ENCODE measurements at regions not wholly inside any gene's neighbourhood (a gene's known extent, or its start where the extent isn't known, plus 50 kb on each side); places are given as distances from the start of the nearest gene placed in this dataset.

DNA sequence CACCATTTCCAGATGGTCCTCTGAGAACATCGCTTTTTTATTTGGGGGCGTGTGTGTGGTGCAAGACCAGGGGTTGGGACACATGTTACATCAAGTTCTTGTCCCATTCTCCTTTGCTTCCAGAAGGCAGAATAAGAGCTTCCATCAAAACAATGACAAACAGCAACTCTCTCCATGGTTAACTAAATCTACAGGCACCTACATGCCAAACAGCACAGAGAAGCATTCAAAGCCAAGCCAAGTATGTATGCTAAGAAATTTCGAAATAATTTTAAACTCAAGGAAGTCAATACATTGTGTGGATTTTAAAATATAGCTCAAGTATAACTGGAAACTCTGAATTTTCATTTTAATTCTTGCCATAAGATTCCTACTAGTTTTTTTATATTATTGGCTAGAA is 105.6 kb downstream of the SEC61B start:
- DNase-seq (ENCODE audit: low read depth), result no peak

DNA sequence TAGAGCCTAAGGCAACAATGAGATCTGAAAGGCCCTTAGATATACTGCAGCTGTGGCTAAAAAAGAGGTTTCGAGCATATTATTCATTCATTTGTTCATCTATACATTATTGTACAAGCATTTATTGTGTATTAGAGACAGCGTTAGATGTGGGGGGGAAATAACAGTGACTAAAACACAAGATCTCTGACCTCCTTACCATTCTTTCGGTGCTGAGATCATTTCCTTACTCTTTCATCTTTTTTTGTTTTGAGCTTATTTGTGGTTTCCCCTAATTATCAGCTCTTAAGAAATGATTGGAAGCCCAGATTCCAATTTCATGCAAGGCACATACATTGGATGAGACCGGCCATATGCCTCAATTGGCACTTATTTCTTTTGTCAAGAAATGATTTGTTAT is 113.2 kb downstream of the SEC61B start:
- DNase-seq (ENCODE audit: low read depth), result no peak

DNA sequence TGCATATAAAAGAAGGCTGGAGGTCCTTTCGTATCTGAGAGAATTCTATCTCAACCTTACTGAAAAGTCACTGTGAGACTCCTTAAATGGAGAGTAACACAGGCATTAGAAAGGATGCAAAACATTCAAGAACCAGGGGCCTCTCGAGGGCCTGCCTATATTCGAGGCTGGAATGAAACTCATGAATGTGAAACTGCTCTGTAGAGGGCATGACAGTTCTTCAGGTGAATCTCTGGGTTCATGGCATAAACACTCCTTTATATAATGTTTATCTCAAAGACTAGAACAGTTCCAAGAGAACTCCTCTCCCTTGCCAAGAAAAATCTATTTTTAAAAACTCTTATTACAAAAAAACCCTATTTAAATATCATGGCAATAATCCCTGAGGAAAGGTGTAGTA is 113.9 kb downstream of the SEC61B start:
- DNase-seq (ENCODE audit: low read depth), result no peak

DNA sequence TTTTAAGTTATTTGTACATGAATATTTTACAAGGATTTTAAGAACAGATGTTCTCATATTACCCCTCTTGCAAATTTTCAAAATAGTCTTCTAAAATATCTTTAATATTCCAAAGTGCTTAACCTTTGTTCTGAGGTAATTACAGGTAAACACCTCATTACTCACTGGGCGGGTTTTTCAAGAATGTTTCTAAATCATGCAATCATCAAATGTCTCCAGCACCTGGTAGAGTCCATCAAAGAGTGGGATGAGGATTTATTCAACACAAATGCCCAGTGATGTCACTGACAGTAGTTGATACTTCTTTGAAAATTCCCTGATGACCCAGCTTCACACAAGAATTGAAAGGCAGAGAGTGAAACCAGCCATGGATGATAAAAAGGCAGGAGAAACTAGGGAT is 114.4 kb downstream of the SEC61B start:
- DNase-seq (ENCODE audit: low read depth), result no peak

DNA sequence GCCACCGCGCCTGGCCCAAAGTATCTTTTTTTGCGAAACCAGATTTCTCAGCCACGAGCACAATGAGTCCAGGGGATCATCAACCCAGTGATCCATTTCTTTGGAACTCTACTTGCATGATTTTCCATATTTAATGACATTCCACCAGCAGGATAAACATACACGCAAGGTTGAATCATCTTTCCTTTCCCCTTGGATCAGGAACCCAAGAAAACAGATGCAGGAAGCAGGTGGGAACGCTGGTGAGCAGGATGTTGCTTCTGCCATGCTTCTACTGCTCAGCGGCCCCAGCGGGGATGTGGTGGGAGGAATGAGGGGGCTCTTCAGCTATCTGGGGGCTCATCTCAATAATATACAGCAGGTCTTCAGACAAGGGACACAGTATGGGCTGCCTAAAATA is 118.2 kb downstream of the SEC61B start:
- DNase-seq (ENCODE audit: low read depth), result no peak

DNA sequence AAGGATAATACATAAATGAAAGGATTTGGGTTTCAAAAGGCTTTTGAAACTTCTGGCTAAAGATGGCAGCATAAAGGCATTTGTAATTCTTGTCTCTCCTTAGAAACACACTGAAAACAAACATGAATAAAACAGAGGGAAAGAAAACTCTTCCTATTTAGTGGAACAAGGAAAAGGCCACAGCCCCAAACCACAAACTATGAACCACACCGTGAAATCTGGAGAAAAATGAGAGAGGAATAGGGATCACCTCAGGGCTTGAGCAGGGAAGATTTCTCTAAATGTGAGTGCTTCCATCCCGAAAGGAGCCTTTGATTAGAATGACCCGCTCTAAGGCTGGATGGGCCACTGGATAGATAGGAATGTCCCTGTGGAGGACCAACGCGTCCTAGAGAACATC is 119.6 kb downstream of the SEC61B start:
- no peak for DNase-seq (ENCODE audit: low read depth)

DNA sequence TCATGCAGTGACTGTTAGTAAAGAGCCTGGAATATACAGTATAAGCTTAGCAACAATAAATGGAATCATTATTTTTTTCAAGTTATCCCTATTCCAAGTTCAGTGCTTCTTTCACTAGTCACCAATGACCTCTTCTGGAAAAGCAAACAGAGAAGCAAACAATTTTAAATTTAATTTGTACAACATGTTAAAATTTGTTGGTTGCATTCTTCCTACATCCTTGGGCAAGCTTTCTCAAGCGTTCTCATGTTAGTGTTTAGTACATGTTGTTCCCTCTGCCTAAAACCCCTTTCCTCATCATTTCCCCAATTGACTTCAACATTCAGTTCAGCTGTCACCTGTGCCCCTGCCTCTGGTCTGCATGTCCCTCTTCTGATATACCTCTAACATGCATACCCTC is 123.4 kb downstream of the SEC61B start:
- DNase-seq (ENCODE audit: low read depth), result no peak

DNA sequence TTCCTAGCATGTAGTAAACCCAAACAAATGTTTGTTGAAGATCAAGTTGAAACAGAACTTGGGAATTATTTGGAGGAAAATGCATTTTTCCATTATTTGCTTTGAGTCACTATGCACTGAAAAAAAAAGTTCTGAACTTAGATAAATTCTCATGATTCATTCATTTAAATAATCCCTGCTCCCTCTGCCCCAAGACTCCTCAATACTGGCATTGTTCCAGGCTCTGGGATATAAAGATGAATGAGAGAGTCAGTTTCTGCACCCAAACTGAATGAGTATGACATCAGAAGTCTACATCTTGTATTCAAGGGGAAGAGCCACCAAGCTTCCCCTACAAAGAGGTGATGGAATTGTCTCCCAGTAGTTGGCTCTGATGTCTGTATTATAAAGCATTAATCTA is 123.9 kb downstream of the SEC61B start:
- DNase-seq (ENCODE audit: low read depth), result no peak

DNA sequence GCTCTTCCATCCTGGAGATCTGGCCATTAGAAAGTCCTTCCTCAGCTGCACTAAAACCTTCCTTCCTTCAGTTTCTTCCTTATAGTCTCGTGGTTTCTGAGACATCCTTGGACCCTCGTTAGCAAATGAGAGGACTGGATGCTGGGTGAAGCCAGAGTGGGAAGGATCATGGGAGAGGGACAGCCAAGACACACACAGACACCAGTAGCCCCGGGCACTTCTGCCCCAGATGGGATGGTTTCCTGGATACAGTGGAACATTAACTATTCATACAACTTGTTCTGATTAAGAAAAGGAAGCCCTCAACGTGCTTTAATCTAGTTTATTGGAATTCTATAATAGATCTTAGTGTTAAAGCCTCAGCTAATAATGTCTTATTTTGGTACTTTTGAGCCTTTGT is 125.5 kb downstream of the SEC61B start:
- no peak for DNase-seq (ENCODE audit: low read depth)

DNA sequence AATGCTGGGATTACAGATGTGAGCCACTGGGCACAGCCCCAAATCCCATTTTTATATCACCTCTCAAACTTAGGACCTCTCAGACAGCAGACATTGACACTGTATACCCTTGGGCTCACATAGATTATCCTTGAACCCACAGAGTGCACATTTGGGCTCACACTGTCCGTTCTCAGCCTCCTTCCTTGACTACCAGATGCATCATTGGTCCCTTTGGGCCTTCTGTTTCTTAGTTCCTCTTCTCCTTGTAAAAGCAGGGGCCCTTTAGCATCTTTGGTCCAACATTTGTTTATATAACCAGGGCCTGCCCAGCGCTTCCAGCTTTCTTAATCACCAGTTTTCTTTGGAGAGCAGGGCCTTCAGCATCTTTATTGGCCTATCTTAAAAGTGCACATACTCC is 126.2 kb downstream of the SEC61B start:
- DNase-seq (ENCODE audit: low read depth), result no peak

DNA sequence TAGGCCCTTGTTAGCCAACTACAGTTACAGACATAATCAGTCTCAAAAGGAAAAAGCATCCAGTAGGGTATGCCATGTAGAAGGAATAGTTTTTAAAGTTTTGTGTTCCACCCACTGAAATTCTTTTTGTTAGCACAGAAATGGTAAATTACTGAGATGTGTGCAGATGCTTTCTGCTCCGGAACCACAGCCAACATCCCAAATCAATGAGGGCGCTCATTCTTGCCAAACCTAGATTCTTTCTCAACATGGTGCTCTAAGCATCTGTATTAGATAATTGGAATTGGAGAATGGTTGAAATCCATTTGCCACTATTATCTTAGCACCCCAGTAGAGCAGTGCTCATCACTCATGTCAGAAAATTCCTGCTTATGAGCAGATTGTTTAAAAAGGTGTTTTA is 127.8 kb downstream of the SEC61B start:
- no peak for DNase-seq (ENCODE audit: low read depth)

DNA sequence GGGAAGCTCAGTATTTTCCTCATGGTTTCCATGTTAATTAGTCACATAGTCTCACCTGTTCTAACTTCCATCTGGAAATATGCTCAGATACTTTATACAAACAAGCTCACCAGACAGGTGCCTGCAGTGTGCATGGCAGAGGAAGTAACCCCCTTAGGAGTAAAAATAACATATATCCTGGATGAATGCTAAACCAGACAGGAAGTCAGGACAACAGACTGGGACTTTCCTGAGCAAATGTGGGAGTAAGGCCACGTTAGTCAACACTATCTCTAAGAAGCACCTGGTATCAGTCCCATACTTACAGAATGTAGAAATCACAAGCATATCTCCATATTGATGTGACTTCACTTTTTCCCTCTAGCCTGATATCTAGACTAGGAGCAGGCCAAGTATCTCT is 128.4 kb downstream of the SEC61B start:
- DNase-seq (ENCODE audit: low read depth), result no peak

DNA sequence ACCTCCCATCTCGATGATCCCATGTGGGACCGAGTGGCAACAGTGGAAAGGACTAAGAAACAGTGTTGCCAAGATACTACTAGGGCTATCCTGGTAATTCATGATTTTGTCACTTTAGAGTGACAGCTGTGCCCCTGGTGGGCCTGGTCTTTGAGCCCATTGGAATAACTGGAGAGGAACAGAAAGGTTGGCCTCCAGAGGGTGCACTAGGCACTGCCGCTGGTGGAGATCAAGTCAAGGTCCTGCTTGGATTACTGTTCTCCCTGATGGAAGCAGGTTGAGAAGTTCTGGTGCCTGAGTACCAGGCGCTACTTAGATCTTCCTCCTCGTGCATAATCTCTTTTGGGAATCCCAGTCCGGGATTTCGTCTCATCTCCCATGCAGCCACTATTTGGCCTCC is 129.6 kb downstream of the SEC61B start:
- DNase-seq (ENCODE audit: low read depth), result no peak

DNA sequence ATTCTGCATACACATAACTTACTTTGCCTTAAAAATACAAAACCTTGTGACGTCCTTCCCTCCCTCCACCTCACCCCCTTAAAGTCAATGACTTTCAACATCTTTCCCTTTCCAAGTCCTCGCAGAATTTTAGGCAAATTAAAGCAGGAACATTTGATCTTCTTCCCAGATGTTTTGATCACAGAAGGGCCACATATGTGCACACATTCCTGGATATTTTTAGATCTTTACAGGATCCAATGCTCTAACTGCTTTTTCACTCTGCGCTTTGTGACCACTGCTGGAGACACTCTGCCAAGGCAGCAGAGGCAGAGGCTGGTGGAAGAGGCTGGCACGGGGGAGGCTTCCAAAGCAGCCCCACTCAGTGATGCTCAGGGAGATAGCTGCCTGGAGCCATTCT is 130.7 kb downstream of the SEC61B start:
- DNase-seq (ENCODE audit: low read depth), result peak; percentile 53

DNA sequence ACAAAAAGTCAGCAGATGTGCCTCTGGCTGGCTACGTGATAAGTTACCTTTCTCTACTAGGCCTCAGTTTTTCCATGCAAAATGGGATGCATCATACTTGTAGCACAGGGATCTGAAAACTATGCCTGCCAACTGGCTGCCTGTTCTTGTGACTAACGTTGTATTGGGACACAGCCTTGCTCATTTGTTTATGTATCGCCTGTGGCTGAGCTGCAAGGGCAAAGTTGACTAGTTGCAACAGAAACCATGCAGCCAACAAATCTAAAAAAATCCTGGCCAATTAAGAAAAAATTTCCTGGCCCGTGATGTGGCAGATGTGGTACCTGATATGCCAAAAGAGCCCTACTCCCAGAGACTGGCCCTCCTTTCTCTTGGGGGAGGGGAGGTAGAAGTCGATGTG is 131.3 kb downstream of the SEC61B start:
- peak; percentile 94 for DNase-seq (ENCODE audit: low read depth)

DNA sequence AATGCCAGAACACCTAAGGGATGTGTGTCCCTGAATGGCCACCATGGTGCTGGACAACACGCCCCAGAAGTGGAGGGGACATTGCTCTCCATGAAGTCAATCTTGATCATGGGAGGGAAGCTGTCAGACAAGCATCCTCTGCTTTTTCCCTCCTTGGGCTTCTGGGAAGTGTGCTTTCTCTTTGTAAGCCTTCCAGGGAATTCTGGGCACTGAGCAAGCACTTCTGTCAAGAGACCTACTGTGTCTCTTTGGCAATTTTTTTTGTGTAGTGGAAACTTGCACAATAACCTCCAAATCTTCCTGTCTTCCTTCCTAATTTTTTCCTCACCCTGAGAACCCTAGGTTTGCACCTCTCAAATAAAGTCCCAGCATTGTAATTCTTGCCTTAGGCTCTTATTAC is 132.0 kb downstream of the SEC61B start:
- no peak for DNase-seq (ENCODE audit: low read depth)

DNA sequence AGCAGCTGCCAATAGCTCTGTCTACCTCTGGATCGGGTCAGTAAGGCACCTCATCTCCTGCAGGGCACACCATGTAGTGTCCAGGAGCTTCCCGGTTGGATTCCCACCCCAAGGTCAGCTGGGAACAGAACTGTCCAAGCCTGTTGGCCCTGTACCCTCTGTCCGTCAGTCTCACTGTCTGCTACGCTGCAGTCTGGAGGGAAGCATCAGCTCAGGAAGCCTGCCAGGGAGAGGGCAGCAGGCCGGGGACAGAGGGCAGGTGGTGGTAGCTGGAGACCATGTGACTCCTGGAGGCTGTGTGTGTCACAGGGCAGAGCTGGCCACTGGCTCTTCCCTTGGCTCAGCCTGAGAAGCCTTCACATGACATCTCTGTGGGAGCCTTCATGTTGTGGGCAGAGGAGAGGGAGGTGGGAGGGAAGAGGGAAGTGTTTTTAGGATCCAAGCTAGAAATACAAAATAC is 134.5 kb downstream of the SEC61B start:
- DNase-seq (ENCODE audit: low read depth), result no peak

DNA sequence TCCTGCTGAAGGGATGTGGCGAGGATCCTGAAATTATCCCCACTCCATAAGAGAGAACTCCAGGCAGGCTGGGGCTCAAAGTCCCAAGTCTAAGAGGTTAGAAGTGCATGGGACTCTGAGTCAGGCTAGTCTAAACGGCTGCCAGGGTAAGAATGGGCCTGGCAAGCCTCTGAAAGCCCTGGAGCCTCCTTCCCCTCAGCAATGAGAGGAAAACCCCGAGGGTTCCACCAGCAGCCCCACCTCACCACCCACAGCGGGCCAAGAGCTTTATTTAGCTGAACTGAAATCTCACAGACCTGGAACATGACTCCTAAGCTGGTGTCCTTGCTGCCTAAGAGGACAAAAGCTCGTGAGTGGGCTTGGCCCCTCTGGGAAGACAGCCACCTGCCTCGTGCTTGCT is 135.5 kb downstream of the SEC61B start:
- DNase-seq (ENCODE audit: low read depth), result no peak

DNA sequence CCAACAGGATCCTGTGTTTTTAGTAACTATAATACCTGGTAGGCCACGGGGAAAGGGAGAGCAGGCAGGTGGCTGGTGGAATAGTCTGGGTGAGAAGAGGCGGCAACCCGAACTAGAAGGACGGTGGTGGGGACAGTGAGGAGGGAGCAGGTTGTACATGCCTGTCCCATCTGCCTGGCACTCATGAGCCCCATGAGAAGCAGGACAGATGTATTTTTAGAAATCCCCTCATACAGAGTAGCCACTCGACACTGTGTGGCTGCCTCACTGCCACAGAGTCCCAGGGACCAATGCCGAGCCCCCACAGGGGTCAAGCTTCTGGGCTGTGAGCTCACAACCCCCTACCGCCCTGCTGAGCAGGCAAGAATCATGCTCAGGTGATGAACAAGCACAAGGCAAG is 136.6 kb downstream of the SEC61B start:
- no peak for DNase-seq (ENCODE audit: low read depth)

DNA sequence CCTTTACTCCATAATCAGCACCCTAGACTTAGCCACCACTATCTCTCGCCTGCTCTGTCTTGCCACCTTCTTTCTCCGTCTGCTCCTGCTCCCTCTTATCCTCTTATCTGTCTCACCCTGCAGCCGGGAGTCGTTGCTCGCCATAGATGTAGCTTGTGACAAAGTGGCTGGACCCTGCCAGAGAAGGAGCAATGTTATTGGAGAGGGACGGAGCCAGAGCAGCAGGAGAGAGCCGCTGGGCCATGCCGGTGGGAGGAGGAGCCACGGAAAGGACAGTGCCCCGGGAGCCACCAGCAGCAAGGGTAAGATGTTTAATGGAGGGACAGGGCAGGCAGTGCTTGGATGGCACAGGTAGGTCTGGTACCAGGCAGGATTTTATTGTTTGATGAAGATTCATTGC is 137.3 kb downstream of the SEC61B start:
- no peak for DNase-seq (ENCODE audit: low read depth)

DNA sequence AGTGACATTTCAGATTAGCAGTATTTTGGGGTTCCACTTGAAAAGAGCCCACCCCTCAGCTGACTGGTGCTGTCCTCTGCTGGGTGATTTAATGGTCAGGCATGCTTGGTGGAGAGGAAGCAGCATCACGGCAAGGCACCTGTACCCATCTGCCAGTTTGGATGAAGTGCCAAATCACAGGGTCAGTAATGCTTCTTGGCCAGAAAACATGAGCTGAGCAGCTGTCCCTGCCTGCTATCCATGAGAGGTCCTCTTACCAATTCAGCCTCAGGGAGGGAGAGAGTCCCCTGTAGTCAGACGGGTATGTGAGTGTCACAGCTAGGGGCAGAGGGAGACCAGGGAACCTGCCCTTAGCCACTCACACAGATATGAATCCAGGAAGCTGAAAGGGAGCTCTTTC is 137.9 kb downstream of the SEC61B start:
- no peak for DNase-seq (ENCODE audit: low read depth)

DNA sequence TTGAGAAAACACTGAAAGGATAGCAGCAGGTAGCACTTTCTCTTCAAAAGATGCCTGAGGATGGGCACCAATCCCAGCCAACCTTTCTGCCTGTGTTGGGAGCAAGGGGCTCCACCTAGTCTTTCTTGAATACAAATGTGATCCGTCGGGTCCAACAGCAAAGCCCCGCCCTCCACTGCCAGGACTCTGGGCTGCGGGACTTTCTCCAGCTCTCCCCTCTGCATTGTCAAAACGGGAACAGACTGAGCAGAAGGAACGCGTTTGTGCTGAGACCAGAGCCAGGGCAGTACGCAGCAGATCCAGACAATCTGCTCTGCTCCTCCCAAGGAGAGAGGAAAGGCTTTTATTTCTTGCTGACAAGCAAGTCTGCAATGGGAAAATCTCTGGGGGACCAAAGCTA is 139.7 kb downstream of the SEC61B start:
- no peak for DNase-seq (ENCODE audit: low read depth)

DNA sequence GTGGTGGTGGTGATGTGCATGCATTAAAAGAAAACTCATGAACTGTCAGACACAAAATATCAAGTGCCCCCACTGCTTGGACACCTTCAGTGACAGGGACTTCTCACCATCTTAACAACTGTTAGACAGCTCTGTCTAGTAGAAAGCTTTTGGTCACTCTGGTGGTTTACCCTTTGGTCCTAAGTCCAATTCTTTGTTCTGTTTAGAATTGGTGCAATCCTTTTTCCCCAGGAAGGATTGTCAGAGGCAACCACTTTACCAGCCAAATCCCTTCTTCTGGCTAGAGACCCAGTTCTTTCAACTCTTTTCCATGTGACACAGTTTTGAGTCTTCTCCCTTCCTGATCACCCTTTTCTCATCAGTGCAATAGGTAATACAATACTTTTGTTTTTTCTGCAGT is 140.2 kb downstream of the SEC61B start:
- no peak for DNase-seq (ENCODE audit: low read depth)

DNA sequence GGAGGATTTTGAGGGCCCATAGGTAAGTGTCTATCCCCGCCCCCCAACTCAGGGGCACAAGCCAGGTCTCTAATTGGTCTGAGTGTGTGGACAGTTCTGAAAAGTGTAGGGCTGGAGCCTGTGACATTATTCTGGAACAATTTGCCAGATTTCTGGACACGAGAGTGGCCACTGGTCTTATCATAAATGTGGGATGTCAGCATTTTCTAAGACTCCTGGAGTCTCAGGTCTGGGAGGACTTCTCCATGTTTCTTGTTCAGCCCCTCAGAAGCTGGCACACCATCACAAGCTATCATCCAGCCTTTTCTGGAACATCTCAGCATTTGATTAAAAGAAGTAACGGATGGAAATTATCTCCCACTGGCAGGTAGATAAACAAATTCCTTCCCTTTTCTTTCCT is 141.4 kb downstream of the SEC61B start:
- DNase-seq (ENCODE audit: low read depth), result no peak

DNA sequence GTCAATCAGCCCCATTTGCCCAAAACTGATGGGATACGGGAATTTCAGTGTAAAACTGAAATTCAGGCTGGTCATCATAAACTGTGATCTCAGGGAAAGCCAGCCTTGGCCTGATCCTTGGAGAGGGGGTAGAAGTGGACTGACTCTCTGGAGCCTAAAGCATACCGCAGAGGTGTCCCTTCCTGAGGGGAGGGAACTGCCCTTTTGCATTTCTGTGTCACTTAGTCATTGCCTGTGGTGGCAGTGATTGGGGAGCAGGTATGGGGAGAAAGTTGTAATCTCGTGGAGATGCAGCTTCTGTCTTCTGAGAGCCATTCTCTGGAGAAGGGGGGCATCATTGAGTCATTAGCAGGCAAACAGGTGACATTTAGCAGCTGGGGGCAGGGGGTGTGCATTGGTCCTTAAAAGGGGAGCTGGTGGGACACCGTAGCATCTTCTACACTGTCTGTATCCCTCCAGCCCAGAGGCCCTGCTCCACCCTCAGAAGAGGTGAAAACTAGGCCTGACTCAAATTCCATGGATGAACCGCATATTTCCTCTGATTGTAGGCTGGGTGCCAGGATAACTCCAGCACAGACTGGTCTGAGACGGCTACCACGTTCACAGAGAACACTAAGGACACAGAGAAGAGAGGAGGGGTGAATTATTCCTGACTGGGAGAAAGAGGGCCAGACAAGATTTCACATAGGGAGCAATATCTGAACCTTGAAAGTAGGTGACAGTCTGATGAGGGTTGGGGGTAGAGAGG is 143.3 kb downstream of the SEC61B start:
- no peak for DNase-seq (ENCODE audit: low read depth)
